H1 (cell line): ENCODE measurements at regions not wholly inside any gene's neighbourhood (a gene's known extent, or its start where the extent isn't known, plus 50 kb on each side); places are given as distances from the start of the nearest gene placed in this dataset.

Experiments
- CTCF ChIA-PET: fragments of 300-600 bp; sonication (Branson Sonifier 250); formaldehyde crosslinking; loops from one replicate; lab custom pipeline; 2021; ENCODE audit not compliant: partially characterized antibody; lab: Charles Lee
- POLR2A ChIA-PET: fragments of 300-600 bp; sonication (Branson Sonifier 250); formaldehyde crosslinking; loops from one replicate; lab custom pipeline; 2021; ENCODE audit warnings: inconsistent platforms; ENCODE audit not compliant: partially characterized antibody; lab: Charles Lee
- DNase-seq, 2 experiments: peaks; one replicate each; pipeline versions ENCODE4 v3.0.0 to v3.0.0-alpha.2; 2010 to 2022; ENCODE audit warnings: low spot score in 2 of 2, low read depth in 1 of 2, mixed read lengths in 1 of 2
- FAIRE-seq: peaks from 2 replicates; lab custom pipeline; 2011; peaks lifted over from hg19 to GRCh38; lab: Jason Lieb, UNC
- H2AFZ ChIP-seq: 2 replicates; pipeline ENCODE4 v1.8.1; 2012; ENCODE audit warnings: low read length, inconsistent platforms
- H2AK5ac ChIP-seq: 2 replicates; pipeline ENCODE4 v1.6.1; 2013; ENCODE audit warnings: low read depth, low read length
- H2BK120ac ChIP-seq: replicated peaks from 2 replicates; pipeline ENCODE3; 2013; ENCODE audit warnings: low read depth, low read length, inconsistent platforms
- H2BK12ac ChIP-seq: 2 replicates; pipeline ENCODE4 v1.6.1; 2013; ENCODE audit warnings: low read depth, low read length
- H2BK15ac ChIP-seq: 2 replicates; pipeline ENCODE4 v1.6.1; 2013; ENCODE audit warnings: low read length
- H2BK20ac ChIP-seq: 2 replicates; pipeline ENCODE4 v1.6.1; 2013; ENCODE audit warnings: low read length
- H2BK5ac ChIP-seq: 2 replicates; pipeline ENCODE4 v1.6.1; 2013; ENCODE audit warnings: low read depth, low read length
- H3K14ac ChIP-seq: 2 replicates; pipeline ENCODE4 v1.6.1; 2013; ENCODE audit warnings: inconsistent platforms; ENCODE audit not compliant: insufficient read length
- H3K18ac ChIP-seq: 2 replicates; pipeline ENCODE4 v1.6.1; 2013; ENCODE audit warnings: low read length; ENCODE audit errors: extremely low read depth
- H3K23ac ChIP-seq: 2 replicates; pipeline ENCODE4 v1.6.1; 2013; ENCODE audit warnings: inconsistent platforms; ENCODE audit not compliant: insufficient read length
- H3K23me2 ChIP-seq: 2 replicates; pipeline ENCODE4 v1.6.1; 2013; ENCODE audit warnings: low read depth, low read length
- H3K27ac ChIP-seq: 2 replicates; pipeline ENCODE4 v1.6.1; 2011; ENCODE audit warnings: low read depth, low read length, inconsistent platforms
- H3K27me3 ChIP-seq, 4 experiments: replicated peaks in 1 of 4; 1 replicate in 1 of 4; 2 replicates in 3 of 4; pipeline versions ENCODE4 v1.6.1 to v1.8.1; 2011 to 2013; ENCODE audit warnings: low read length in 3 of 4, mild to moderate bottlenecking in 3 of 4, inconsistent platforms in 2 of 4, mixed read lengths in 2 of 4, moderate library complexity in 1 of 4; ENCODE audit not compliant: control insufficient read depth in 3 of 4, insufficient read depth in 3 of 4; ENCODE audit errors: extremely low read depth in 1 of 4
- H3K36me3 ChIP-seq, 4 experiments: 2 replicates each; pipeline versions ENCODE4 v1.6.1 to v1.8.1; 2011 to 2013; ENCODE audit warnings: mild to moderate bottlenecking in 4 of 4, low read length in 3 of 4, moderate library complexity in 2 of 4, control low read depth in 1 of 4, inconsistent platforms in 1 of 4; ENCODE audit not compliant: insufficient read depth in 4 of 4, control insufficient read depth in 2 of 4
- H3K4ac ChIP-seq: replicated peaks from 2 replicates; pipeline ENCODE3; 2013; ENCODE audit warnings: low read length, low read depth, mixed read lengths, inconsistent platforms; ENCODE audit not compliant: insufficient read length
- H3K4me1 ChIP-seq, 4 experiments: replicated peaks in 1 of 4; 1 replicate in 1 of 4; 2 replicates in 3 of 4; pipeline versions ENCODE4 v1.6.1 to v1.8.1; 2011 to 2013; ENCODE audit warnings: low read length in 3 of 4, inconsistent platforms in 2 of 4, mixed read lengths in 1 of 4; ENCODE audit not compliant: insufficient read depth in 4 of 4, control insufficient read depth in 3 of 4
- H3K4me2 ChIP-seq, 2 experiments: 2 replicates each; pipeline versions ENCODE4 v1.6.1 to v1.8.1; 2011 to 2013; ENCODE audit warnings: low read depth in 2 of 2, low read length in 2 of 2, control low read depth in 1 of 2, inconsistent platforms in 1 of 2, mild to moderate bottlenecking in 1 of 2; ENCODE audit not compliant: insufficient read depth in 1 of 2
- H3K4me3 ChIP-seq, 4 experiments: fragments of 200-600, 300-600 bp in 1 of 4; sonication (generic), shearing (Covaris generic), sonication (Bioruptor Twin) in 1 of 4; 2 replicates each; pipeline versions ENCODE4 v1.5.1 to v1.8.1; 2011 to 2016; ENCODE audit warnings: low read length in 4 of 4, low read depth in 3 of 4, control low read depth in 2 of 4, inconsistent platforms in 2 of 4, mild to moderate bottlenecking in 2 of 4, mixed read lengths in 1 of 4, moderate library complexity in 1 of 4; ENCODE audit not compliant: insufficient read depth in 2 of 4; ENCODE audit errors: extremely low read depth in 1 of 4
- H3K56ac ChIP-seq: replicated peaks from 2 replicates; pipeline ENCODE3; 2013; ENCODE audit warnings: low read depth, mild to moderate bottlenecking, mixed read lengths, low read length, inconsistent platforms; ENCODE audit not compliant: insufficient read length
- H3K79me1 ChIP-seq: 2 replicates; pipeline ENCODE4 v1.6.1; 2013; ENCODE audit warnings: low read depth, low read length, control low read depth
- H3K79me2 ChIP-seq, 2 experiments: 2 replicates each; pipeline versions ENCODE4 v1.6.1 to v1.8.1; 2012 to 2013; ENCODE audit warnings: low read length in 2 of 2, mild to moderate bottlenecking in 2 of 2, inconsistent platforms in 1 of 2; ENCODE audit not compliant: insufficient read depth in 2 of 2, control insufficient read depth in 1 of 2
- H3K9ac ChIP-seq, 4 experiments: replicated peaks in 1 of 4; 1 replicate in 1 of 4; 2 replicates in 3 of 4; pipeline versions ENCODE4 v1.6.1 to v1.8.1; 2011 to 2013; ENCODE audit warnings: low read depth in 3 of 4, low read length in 3 of 4, control low read depth in 2 of 4, mild to moderate bottlenecking in 2 of 4, moderate library complexity in 2 of 4, inconsistent platforms in 1 of 4; ENCODE audit errors: extremely low read depth in 1 of 4
- H3K9me3 ChIP-seq, 2 experiments: 2 replicates each; pipeline versions ENCODE4 v1.6.1 to v1.8.1; 2012 to 2013; ENCODE audit warnings: mild to moderate bottlenecking in 2 of 2, moderate library complexity in 2 of 2, control low read depth in 1 of 2, inconsistent platforms in 1 of 2, low read depth in 1 of 2, low read length in 1 of 2, mixed read lengths in 1 of 2; ENCODE audit not compliant: insufficient read depth in 2 of 2
- H4K20me1 ChIP-seq, 2 experiments: replicated peaks in 1 of 2; 2 replicates each; pipeline versions ENCODE3 to v1.8.1; 2011 to 2013; ENCODE audit warnings: inconsistent platforms in 2 of 2, low read length in 2 of 2, mild to moderate bottlenecking in 1 of 2; ENCODE audit not compliant: insufficient read depth in 2 of 2, control insufficient read depth in 1 of 2
- H4K5ac ChIP-seq: 2 replicates; pipeline ENCODE4 v1.6.1; 2013; ENCODE audit warnings: low read length, low read depth, mixed read lengths, inconsistent platforms; ENCODE audit not compliant: insufficient read length
- H4K8ac ChIP-seq: 2 replicates; pipeline ENCODE4 v1.8.0; 2013; ENCODE audit warnings: mild to moderate bottlenecking, moderate library complexity, low read length, inconsistent platforms; ENCODE audit not compliant: insufficient read depth; ENCODE audit errors: extremely low read depth
- H4K91ac ChIP-seq: replicated peaks from 2 replicates; pipeline ENCODE3; 2013; ENCODE audit warnings: low read length, mixed read lengths, inconsistent platforms; ENCODE audit not compliant: insufficient read length
- CEBPB ChIP-seq: IDR thresholded peaks from 2 replicates; pipeline ENCODE4 v1.6.1; 2012; ENCODE audit warnings: low read depth, low read length
- JUN ChIP-seq: IDR thresholded peaks from 2 replicates; pipeline ENCODE4 v1.6.1; 2011; ENCODE audit warnings: low read depth, mild to moderate bottlenecking, improper control_type of control experiment, low read length
- KDM4A ChIP-seq: IDR thresholded peaks from one replicate; pipeline ENCODE4 v1.7.1; 2012; ENCODE audit warnings: low read depth, mild to moderate bottlenecking, moderate library complexity, low read length, inconsistent platforms; ENCODE audit not compliant: severe bottlenecking
- SAP30 ChIP-seq: fragments of 300-600 bp; sonication (generic); IDR thresholded peaks from 2 replicates; pipeline ENCODE4 v1.7.1; 2012; ENCODE audit warnings: low read length, moderate library complexity, mild to moderate bottlenecking, inconsistent platforms; ENCODE audit not compliant: insufficient read depth, insufficient replicate concordance
- SP2 ChIP-seq: IDR thresholded peaks from 2 replicates; pipeline ENCODE4 v1.6.1; 2012; ENCODE audit warnings: mild to moderate bottlenecking, low read length, inconsistent platforms
- TAF1 ChIP-seq: IDR thresholded peaks from 2 replicates; pipeline ENCODE4 v1.6.1; 2011; ENCODE audit warnings: mild to moderate bottlenecking, low read depth, low read length
- YY1 ChIP-seq: IDR thresholded peaks from 2 replicates; pipeline ENCODE4 v1.6.1; 2011; ENCODE audit warnings: low read depth, mild to moderate bottlenecking, low read length
- WGBS, 2 experiments: shearing (Covaris generic) in 1 of 2; methylation state at CpG; one replicate each; pipeline versions ENCODE4 v1.1.6 to v1.1.7; 2013 to 2015; ENCODE audit warnings: low lambda C conversion rate in 2 of 2, mixed read lengths in 2 of 2, inconsistent platforms in 1 of 2, low coverage in 1 of 2, missing lambda C conversion rate in 1 of 2; ENCODE audit not compliant: insufficient replicate concordance in 2 of 2, insufficient coverage in 1 of 2, insufficient read length in 1 of 2; ENCODE audit errors: extremely low coverage in 1 of 2, missing lambda C conversion rate in 1 of 2; 5-methylcytosine and 5-hydroxymethylcytosine counted together

- no peak overlapping the region for H2BK5ac ChIP-seq
- H3K4ac ChIP-seq: no peak overlapping the region
- TF ChIP-seq JUN: no peak
- no peak for TF ChIP-seq SP2
- TF ChIP-seq TAF1: no peak
- TF ChIP-seq SAP30: no peak
- no peak for TF ChIP-seq YY1
- TF ChIP-seq CEBPB: no peak
- no peak for TF ChIP-seq KDM4A
- no peaks in the 10 kb centered on the region for H3K4me1 ChIP-seq
- no peaks in the 10 kb centered on the region for H4K20me1 ChIP-seq
- H3K79me2 ChIP-seq: no peaks in the 10 kb centered on the region
- no peak overlapping the region for H3K27ac ChIP-seq
- no peak overlapping the region for H3K14ac ChIP-seq
- no peaks in the 10 kb centered on the region for H3K36me3 ChIP-seq
- no peak overlapping the region for H2AK5ac ChIP-seq
- no peak overlapping the region for H3K56ac ChIP-seq
- ChIA-PET CTCF (interaction anchor here (2.0 kb wide), 2 partner anchors 12 to 275 kb away, joined by 4 to 6 read pairs; no protein-coding TSS in a partner anchor), POLR2A (no interaction called here)
- no peaks in the 10 kb centered on the region for H3K79me1 ChIP-seq
- no peaks in the 10 kb centered on the region for H3K9me3 ChIP-seq
- 81% methylated on average over 3 of the region's 3 CpGs; no CpG with 5 or more reads in 1 of the 2 experiments for WGBS, 2 experiments
- DNase-seq: no peak
- no peak overlapping the region for H2BK20ac ChIP-seq
- H4K91ac ChIP-seq: no peak overlapping the region
- no peak overlapping the region for H3K18ac ChIP-seq
- H2BK120ac ChIP-seq: no peak overlapping the region
- no peak overlapping the region for H3K4me3 ChIP-seq
- no peak overlapping the region for H2BK12ac ChIP-seq
- no peak for FAIRE-seq
- no peaks in the 10 kb centered on the region for H3K23me2 ChIP-seq
- H3K4me2 ChIP-seq: no peak overlapping the region
- H2AFZ ChIP-seq: no peak overlapping the region
- H4K8ac ChIP-seq: no peak overlapping the region
- no peaks in the 10 kb centered on the region for H3K27me3 ChIP-seq
- no peak overlapping the region for H4K5ac ChIP-seq
- H3K23ac ChIP-seq: no peak overlapping the region
- H2BK15ac ChIP-seq: no peak overlapping the region
- no peak overlapping the region for H3K9ac ChIP-seq
Measured at GRCh38 chr4:53942712-53943111, 121.7 kb downstream of the CHIC2 start.
